ENCODE measurements at regions not wholly inside any gene's neighbourhood (a gene's known extent, or its start where the extent isn't known, plus 50 kb on each side); places are given as distances from the start of the nearest gene placed in this dataset.
A peak's percentile ranks its signal among the peaks of the same experiment; 100 is the strongest.

DNA sequence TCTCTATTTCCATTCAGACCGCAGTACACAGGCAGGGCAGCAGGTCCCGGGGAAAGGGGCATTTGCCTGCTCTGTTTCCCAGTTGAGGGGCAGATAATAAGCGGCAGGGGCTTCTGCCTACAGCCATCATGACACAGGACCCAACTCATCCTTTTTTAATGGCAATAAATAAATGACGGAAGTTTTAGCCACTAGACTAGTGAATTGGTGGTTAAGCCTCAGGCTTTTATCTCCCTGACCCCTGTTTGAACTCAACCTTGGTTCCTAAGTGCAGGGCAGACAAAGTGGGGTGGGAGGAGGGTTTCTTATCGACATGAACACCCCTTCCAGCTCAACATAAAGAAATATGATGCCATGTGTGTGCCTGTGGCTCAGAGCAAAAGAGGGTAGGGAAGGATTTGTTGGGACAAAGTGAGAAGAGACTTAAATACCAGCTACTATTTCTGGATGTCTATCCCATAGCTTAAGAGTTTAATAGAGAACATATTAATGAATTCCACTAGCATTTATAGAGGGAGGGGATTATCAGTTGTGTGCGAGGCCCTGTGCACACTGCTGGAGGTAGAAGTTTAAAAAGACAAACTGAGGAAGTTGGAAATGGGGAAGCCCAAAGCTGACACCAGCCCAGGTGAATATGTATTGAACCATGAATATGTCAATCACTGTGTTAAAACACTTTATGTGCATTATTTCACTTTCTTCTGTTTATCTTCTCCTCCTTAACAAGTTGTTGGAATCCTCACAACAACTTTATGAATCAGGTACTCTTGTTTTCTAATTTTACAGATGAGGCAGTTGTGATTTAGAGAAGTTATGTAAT, 939.4 kb downstream of the MCTP2 start:
- ATAC-seq (no peak), DNase-seq (no peak)
- Histone ChIP-seq H3K27me3 (no peaks in the 10 kb centered on the region), H3K4me3 (peak overlapping the region; percentile 11), H3K4me1 (peaks cover 3% of the 10 kb centered on the region), H3K36me3 (no peaks in the 10 kb centered on the region), H3K9me3 (no peaks in the 10 kb centered on the region), H3K27ac (peak overlapping the region; percentile 52)
- intact Hi-C loops (cut with DNase I), result no loop called here
- TF ChIP-seq, protein P1, sequence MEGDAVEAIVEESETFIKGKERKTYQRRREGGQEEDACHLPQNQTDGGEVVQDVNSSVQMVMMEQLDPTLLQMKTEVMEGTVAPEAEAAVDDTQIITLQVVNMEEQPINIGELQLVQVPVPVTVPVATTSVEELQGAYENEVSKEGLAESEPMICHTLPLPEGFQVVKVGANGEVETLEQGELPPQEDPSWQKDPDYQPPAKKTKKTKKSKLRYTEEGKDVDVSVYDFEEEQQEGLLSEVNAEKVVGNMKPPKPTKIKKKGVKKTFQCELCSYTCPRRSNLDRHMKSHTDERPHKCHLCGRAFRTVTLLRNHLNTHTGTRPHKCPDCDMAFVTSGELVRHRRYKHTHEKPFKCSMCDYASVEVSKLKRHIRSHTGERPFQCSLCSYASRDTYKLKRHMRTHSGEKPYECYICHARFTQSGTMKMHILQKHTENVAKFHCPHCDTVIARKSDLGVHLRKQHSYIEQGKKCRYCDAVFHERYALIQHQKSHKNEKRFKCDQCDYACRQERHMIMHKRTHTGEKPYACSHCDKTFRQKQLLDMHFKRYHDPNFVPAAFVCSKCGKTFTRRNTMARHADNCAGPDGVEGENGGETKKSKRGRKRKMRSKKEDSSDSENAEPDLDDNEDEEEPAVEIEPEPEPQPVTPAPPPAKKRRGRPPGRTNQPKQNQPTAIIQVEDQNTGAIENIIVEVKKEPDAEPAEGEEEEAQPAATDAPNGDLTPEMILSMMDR (IDR thresholded peaks at IDR 0.05), result no peak

DNA sequence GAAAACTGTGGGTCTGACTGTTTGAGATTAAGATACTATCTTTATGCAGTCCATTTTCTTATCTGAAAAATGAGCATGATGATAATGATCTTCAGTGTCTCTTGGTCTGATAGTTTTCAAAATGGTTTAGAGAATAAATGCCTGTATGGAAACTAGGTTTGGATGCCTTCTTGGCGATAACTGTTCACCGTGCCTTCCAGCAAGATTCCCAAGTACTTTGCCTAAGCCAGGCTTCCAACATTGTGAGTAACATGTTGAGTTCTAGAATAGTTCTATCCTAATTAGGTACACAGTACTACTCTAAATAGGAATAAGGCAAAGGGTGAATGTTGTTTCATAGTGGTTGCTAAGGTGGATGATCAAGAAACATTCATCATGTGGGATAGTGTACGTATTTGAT, 940.2 kb downstream of the MCTP2 start:
- Histone ChIP-seq H3K36me3 (no peaks in the 10 kb centered on the region), H3K27ac (no peak overlapping the region), H3K4me3 (no peak overlapping the region), H3K27me3 (no peaks in the 10 kb centered on the region), H3K4me1 (peaks cover 3% of the 10 kb centered on the region), H3K9me3 (no peaks in the 10 kb centered on the region)
- no peak for DNase-seq
- ATAC-seq, result no peak
- intact Hi-C loops (cut with DNase I), result no loop called here
- TF ChIP-seq, protein P1 (IDR thresholded peaks at IDR 0.05), result no peak

- intact Hi-C loops (cut with DNase I), result no loop called here
- TF ChIP-seq, protein P1 (IDR thresholded peaks at IDR 0.05), result no peak
- no peaks in the 10 kb centered on the region for H3K36me3 ChIP-seq
- H3K27ac ChIP-seq, result no peak overlapping the region
- H3K4me3 ChIP-seq, result no peak overlapping the region
- ATAC-seq (no peak), DNase-seq (no peak)
- H3K4me1 ChIP-seq, result peaks cover 3% of the 10 kb centered on the region
- H3K27me3 ChIP-seq, result no peaks in the 10 kb centered on the region
- no peaks in the 10 kb centered on the region for H3K9me3 ChIP-seq
Observed at GRCh38 chr15:95174301-95175259, 943.2 kb downstream of the MCTP2 start.

DNA sequence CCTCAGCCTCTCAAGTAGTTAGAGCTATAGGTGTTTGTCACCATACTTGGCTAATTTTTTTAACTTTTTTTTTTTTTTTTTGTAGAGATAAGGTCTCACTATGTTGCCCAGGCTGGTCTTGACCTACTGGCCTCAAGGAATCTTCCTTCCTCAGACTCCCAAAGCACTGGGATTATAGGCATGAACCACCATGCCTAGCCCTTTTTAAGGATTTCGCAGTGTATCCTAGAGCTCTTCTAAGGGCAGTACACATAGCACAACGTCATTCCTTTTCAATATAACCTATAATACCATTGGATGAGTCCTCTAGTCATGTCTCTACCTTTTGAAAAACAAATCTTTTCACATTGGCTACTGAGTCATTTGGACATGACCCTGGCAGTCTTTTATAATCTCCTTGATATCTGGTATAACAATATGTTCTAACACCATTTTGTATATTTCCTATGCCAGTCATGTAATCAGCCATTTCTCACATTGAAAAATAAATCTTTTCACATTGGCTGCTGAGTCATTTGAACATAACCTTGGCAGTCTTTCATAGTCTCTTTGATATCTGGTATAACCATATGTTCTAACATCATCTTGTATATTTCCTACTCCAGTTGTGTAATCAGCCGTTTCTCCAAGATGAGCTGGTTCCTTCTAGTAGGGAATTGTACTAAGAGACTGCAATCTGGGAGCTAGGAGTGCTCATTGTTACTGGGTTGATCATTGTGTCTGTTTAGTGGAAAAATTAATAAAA, 944.7 kb downstream of the MCTP2 start:
- Histone ChIP-seq H3K4me3 (no peak overlapping the region), H3K4me1 (no peaks in the 10 kb centered on the region), H3K36me3 (no peaks in the 10 kb centered on the region), H3K27ac (no peak overlapping the region), H3K27me3 (no peaks in the 10 kb centered on the region), H3K9me3 (no peaks in the 10 kb centered on the region)
- intact Hi-C loops (cut with DNase I), result no loop called here
- ATAC-seq, result no peak
- no peak for DNase-seq
- TF ChIP-seq, protein P1 (IDR thresholded peaks at IDR 0.05), result no peak

DNA sequence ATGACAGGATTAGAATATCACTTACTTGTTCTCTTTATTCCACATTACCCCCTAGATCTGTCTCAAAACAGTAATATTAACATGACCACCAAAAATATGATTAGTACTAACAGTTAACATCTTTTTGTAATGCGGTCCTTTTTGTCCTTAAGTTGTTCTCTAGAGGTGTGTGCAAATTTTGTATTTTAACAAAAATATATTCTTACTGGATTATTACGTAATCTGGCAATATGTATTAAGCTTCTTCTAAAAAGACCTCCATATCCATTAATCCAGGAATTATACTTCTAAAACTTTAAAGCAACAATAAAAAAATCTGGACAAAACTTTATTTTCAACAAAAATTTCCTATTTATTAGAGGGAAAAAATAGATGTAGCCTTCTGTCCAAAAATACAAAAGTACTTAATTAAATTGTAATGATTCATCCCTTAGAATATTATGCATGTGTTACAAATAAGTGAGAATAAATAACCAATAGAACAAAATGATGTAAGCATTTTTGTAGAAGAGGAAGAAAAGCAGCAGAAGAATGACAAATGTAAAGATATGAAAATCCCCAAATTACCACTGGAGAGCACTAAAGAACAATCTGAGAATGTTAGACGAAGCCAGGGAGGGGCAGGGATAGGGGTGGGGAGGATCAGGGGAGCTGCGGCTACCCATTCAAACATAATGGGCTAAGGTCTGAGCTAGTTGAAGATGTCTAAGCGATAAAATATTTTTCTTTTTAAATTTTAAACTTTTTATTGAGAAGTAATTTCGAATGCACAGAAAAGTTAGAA, 945.6 kb downstream of the MCTP2 start:
- Histone ChIP-seq H3K4me1 (no peaks in the 10 kb centered on the region), H3K27ac (no peak overlapping the region), H3K27me3 (no peaks in the 10 kb centered on the region), H3K36me3 (no peaks in the 10 kb centered on the region), H3K4me3 (no peak overlapping the region), H3K9me3 (no peaks in the 10 kb centered on the region)
- TF ChIP-seq, protein P1 (IDR thresholded peaks at IDR 0.05), result no peak
- no peak for ATAC-seq
- intact Hi-C loops (cut with DNase I), result no loop called here
- no peak for DNase-seq
